HL-60 (cell line): ENCODE measurements at regions not wholly inside any gene's neighbourhood (a gene's known extent, or its start where the extent isn't known, plus 50 kb on each side); places are given as distances from the start of the nearest gene placed in this dataset.
"Not testable (repeated sequence)": the region's sequence is repeated elsewhere in the genome, so short reads cannot be mapped to it uniquely, and the experiment has no call there.

Experiments used
- DNase-seq, 2 experiments: peaks; one replicate each; pipeline ENCODE4 v3.0.0-alpha.2; 2010 to 2020; ENCODE audit warnings: low read depth in 1 of 2, low spot score in 1 of 2
- H3K27ac ChIP-seq: fragments of 250-450 bp; sonication (Bioruptor Pico); replicated peaks from 2 replicates; pipeline ENCODE4 v1.5.1; 2020; ENCODE audit warnings: mild to moderate bottlenecking, moderate library complexity
- H3K27me3 ChIP-seq: fragments of 250-450 bp; sonication (Bioruptor Pico); 2 replicates; pipeline ENCODE4 v1.5.1; 2021; ENCODE audit warnings: mild to moderate bottlenecking, moderate library complexity; ENCODE audit not compliant: insufficient read depth, poor library complexity, severe bottlenecking
- H3K4me3 ChIP-seq: replicated peaks from 2 replicates; pipeline ENCODE4 v1.5.1; 2011; ENCODE audit warnings: mild to moderate bottlenecking, control low read depth, low read length; ENCODE audit not compliant: insufficient read depth
- CTCF ChIP-seq: IDR thresholded peaks from one replicate; pipeline ENCODE4 v1.5.1; 2011; ENCODE audit warnings: low read length, control low read depth, inconsistent platforms; ENCODE audit not compliant: insufficient read depth
- GABPA ChIP-seq: IDR thresholded peaks from 2 replicates; pipeline ENCODE4 v1.6.1; 2012; ENCODE audit warnings: low read depth
- POLR2AphosphoS5 ChIP-seq: IDR thresholded peaks from 2 replicates; pipeline ENCODE4 v1.6.1; 2012; ENCODE audit warnings: low read depth
- REST ChIP-seq: IDR thresholded peaks from 2 replicates; pipeline ENCODE4 v1.6.1; 2012; ENCODE audit warnings: low read depth; ENCODE audit not compliant: insufficient replicate concordance
- SPI1 ChIP-seq: IDR thresholded peaks from 2 replicates; pipeline ENCODE4 v1.6.1; 2012; ENCODE audit warnings: low read depth, mild to moderate bottlenecking, borderline replicate concordance

DNA sequence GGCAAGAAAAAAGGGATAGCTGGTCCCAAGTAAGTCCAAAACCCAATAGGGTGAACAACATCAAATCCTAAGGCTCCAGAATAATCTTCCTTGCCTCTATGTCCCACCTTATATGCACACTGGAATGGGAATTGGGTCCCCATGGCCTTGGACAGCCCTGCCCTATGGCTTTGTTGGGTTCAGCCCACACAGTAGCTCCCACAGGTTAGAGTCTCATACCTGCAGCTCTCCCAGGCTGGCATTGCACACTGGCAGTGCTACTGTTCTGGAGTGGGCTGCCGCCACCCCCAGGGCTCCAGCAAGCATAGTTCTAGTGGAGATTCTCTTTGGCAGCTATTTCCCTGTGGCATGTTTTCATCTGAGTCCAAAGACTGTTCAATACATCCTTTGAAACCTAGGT, 352.4 kb upstream of the CLEC14A start:
- Histone ChIP-seq H3K4me3 (no peak overlapping the region), H3K27me3 (no peaks in the 10 kb centered on the region), H3K27ac (no peak overlapping the region)
- no peak for DNase-seq
- no peak for TF ChIP-seq GABPA
- no peak for TF ChIP-seq SPI1
- TF ChIP-seq CTCF: no peak
- TF ChIP-seq POLR2AphosphoS5: no peak
- TF ChIP-seq REST: no peak

DNA sequence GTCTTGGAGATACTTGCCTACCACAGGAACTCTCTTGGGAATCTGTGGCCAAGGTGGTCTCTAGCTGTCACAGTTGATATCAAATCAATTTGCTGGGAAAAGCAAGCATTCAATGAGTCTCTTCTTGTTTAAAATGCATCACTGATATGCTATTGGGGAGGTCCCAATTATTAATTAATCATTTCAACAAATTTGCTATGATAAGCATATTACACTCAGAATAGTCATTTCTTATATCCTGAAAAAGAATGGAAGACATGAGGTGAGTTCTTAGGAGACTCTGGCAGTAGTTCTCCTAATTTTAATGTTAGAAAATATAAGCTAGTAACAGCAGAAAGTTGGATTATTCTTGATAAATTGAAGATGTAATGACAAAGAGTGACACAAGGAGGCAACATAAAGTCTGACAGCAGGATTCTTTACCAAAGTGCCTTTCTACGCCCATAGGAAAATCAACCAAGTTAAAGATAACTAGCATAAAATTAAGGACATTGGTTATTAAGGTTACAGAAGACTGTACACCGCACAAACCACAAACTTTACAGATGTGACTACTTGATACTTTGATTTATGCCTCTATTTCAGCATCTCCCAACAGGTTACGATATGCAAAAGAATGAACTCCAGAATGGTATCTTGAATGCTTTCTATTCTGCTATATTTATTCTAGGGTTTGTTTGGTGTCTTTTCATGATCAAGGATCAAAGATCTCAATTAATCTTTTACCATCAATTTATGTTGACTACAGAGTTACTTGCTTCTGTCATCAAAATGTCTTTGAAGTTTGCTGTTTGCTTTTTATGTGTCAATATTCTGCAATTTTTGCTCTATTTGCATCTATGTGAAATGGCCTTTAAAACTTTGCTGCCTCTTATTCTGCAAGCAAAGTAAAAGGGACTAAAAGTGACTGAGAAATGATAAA, 349.6 kb upstream of the CLEC14A start:
- no peak for TF ChIP-seq CTCF
- no peak for TF ChIP-seq GABPA
- TF ChIP-seq SPI1: no peak
- TF ChIP-seq POLR2AphosphoS5: no peak
- no peak for TF ChIP-seq REST
- DNase-seq: no peak
- H3K27me3 ChIP-seq: no peaks in the 10 kb centered on the region
- H3K27ac ChIP-seq: no peak overlapping the region
- H3K4me3 ChIP-seq: no peak overlapping the region

DNA sequence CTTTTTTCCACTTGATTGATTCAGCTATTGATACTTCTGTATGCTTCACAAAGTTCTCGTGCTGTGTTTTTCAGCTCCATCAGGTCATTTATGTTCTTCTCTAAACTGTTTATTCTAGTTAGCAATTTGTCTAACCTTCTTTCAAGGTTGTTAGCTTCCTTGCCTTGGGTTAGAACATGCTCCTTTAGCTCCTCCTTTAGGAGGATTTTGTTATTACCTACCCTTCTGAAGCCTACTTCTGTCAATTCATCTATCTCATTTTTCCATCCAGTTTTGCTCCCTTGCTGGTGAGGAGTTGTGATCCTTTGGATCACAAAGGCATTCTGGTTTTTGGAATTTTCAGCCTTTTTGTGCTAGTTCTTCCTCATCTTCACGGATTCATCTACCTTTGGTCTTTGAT, 344.7 kb upstream of the CLEC14A start:
- H3K4me3 ChIP-seq, H3K27ac ChIP-seq, H3K27me3 ChIP-seq, DNase-seq: not testable (repeated sequence)

GRCh38 chr14:38593476-38593875, 337.6 kb upstream of the CLEC14A start:
- Histone ChIP-seq H3K27me3 (no peaks in the 10 kb centered on the region), H3K4me3 (no peak overlapping the region), H3K27ac (no peak overlapping the region)
- no peak for DNase-seq
- TF ChIP-seq GABPA (no peak), CTCF (no peak), REST (no peak), SPI1 (no peak), POLR2AphosphoS5 (no peak)
